ENCODE measurements at regions not wholly inside any gene's neighbourhood (a gene's known extent, or its start where the extent isn't known, plus 50 kb on each side); places are given as distances from the start of the nearest gene placed in this dataset.

DNA sequence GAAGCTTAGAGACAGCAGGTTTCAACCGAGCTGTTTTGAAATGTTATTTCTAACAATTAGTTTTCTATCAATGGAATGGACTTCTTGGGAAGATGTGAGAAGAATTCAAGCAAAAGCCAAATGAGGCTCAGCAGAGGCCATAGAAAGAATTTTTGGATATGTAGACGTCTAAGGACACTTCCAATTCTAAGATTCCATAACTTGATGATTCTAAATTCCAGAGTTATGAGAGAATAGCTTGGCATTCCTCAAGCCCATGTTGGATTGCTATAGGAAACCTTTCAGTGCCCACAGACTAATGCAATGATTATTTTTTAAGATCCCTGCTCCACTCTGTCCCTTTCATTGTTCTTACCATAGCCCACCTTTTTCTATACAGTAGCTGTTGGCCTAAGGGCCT lies 77.2 kb upstream of the PALS2 start:
- H3K27ac ChIP-seq = no peak overlapping the region
- H3K4me3 ChIP-seq (ENCODE audit: low read depth, low read length) = no peak overlapping the region
- no peaks in the 10 kb centered on the region for H3K36me3 ChIP-seq
- no peak for TF ChIP-seq CTCF (IDR thresholded peaks at IDR 0.05; ENCODE audit: low read depth, low read length)
- no peaks in the 10 kb centered on the region for H3K9me3 ChIP-seq (ENCODE audit: severe bottlenecking)
- no peak for DNase-seq
- H3K27me3 ChIP-seq (ENCODE audit: insufficient read depth, low read depth, severe bottlenecking) = no peaks in the 10 kb centered on the region

- H3K36me3 ChIP-seq = no peaks in the 10 kb centered on the region
- H3K27ac ChIP-seq = no peak overlapping the region
- H3K27me3 ChIP-seq (ENCODE audit: insufficient read depth, low read depth, severe bottlenecking) = no peaks in the 10 kb centered on the region
- H3K9me3 ChIP-seq (ENCODE audit: severe bottlenecking) = no peaks in the 10 kb centered on the region
- DNase-seq = no peak
- TF ChIP-seq CTCF (IDR thresholded peaks at IDR 0.05; ENCODE audit: low read depth, low read length) = no peak
- no peak overlapping the region for H3K4me3 ChIP-seq (ENCODE audit: low read depth, low read length)
These were observed 74.8 kb upstream of the PALS2 start for GRCh38 chr7:24498439-24498838.

- Histone ChIP-seq H3K9me3 (ENCODE audit: severe bottlenecking) (no peaks in the 10 kb centered on the region), H3K4me3 (ENCODE audit: low read depth, low read length) (no peak overlapping the region), H3K27me3 (ENCODE audit: insufficient read depth, low read depth, severe bottlenecking) (no peaks in the 10 kb centered on the region), H3K36me3 (no peaks in the 10 kb centered on the region), H3K27ac (no peak overlapping the region)
- no peak for DNase-seq
- no peak for TF ChIP-seq CTCF (IDR thresholded peaks at IDR 0.05; ENCODE audit: low read depth, low read length)
These were observed 73.4 kb upstream of the PALS2 start for GRCh38 chr7:24499871-24500270.

- no peak for TF ChIP-seq CTCF (IDR thresholded peaks at IDR 0.05; ENCODE audit: low read depth, low read length)
- H3K27me3 ChIP-seq (ENCODE audit: insufficient read depth, low read depth, severe bottlenecking) = no peaks in the 10 kb centered on the region
- no peak for DNase-seq
These were observed 72.7 kb upstream of the PALS2 start for GRCh38 chr7:24500599-24500998.

GRCh38 chr7:24501009-24501408 lies 72.2 kb upstream of the PALS2 start:
- no peak for DNase-seq
- no peaks in the 10 kb centered on the region for H3K27me3 ChIP-seq (ENCODE audit: insufficient read depth, low read depth, severe bottlenecking)
- no peaks in the 10 kb centered on the region for H3K36me3 ChIP-seq
- no peak overlapping the region for H3K27ac ChIP-seq
- TF ChIP-seq CTCF (IDR thresholded peaks at IDR 0.05; ENCODE audit: low read depth, low read length) = no peak
- H3K9me3 ChIP-seq (ENCODE audit: severe bottlenecking) = no peaks in the 10 kb centered on the region
- H3K4me3 ChIP-seq (ENCODE audit: low read depth, low read length) = no peak overlapping the region

More at GRCh38 chr7:24500599-24500998, 72.7 kb upstream of the PALS2 start:
- H3K4me3 ChIP-seq (ENCODE audit: low read depth, low read length) = no peak overlapping the region
- no peaks in the 10 kb centered on the region for H3K36me3 ChIP-seq
- no peak overlapping the region for H3K27ac ChIP-seq
- no peaks in the 10 kb centered on the region for H3K9me3 ChIP-seq (ENCODE audit: severe bottlenecking)

GRCh38 chr7:24501443-24502134 lies 71.7 kb upstream of the PALS2 start:
- no peak overlapping the region for H3K4me3 ChIP-seq (ENCODE audit: low read depth, low read length)
- H3K27me3 ChIP-seq (ENCODE audit: insufficient read depth, low read depth, severe bottlenecking) = no peaks in the 10 kb centered on the region
- DNase-seq = no peak
- H3K27ac ChIP-seq = no peak overlapping the region
- TF ChIP-seq CTCF (IDR thresholded peaks at IDR 0.05; ENCODE audit: low read depth, low read length) = no peak
- H3K36me3 ChIP-seq = no peaks in the 10 kb centered on the region
- no peaks in the 10 kb centered on the region for H3K9me3 ChIP-seq (ENCODE audit: severe bottlenecking)
